ENCODE measurements at regions not wholly inside any gene's neighbourhood (a gene's known extent, or its start where the extent isn't known, plus 50 kb on each side); places are given as distances from the start of the nearest gene placed in this dataset.

DNA sequence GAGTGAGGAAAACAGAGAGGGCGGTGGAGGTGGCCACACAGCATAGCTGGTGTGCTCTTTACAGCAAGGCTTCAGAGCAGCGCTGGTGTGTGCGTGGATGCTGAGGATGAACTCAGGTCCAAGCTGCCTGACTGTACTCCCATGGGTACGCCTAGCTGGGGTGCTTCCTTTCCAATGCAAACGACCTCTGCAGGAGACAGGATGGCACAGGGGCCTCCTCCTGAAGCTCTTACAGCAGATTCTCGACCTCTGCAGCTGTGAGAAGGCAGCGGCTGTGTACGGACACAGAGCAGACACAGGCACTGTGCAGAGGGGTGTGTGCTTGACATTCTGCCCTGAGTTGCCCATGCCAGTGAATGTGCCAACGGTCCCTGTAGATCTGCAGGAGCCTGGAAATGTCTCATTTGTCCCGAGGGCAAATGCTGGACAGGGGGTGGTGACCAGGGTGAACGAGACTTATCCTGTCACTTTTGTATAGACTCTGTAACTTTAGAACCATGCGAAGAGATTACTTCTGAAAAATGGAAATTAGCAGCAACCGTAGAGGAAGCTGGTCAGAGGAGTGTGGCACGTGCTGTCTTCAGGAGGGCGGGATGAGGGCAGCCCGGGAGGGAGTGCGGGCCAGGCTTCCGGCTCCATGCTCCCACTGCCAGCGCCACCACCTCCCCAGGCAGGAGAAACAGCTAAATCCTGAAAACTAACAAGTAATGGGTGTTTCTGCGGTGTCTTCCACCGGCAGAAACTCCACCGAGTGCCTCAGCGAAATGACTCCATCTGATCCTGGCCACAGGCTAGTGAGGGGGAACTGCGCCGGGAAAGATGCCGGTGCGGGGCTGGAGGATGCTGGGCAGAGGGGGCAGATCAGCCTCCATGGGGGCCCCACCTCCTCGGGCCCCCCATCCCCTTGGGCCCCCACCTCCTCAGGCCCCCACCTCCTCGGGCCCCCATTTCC, 120.9 kb upstream of the RPS6KA2 start:
- Histone ChIP-seq H3K27ac (no peak overlapping the region), H3K36me3 (no peaks in the 10 kb centered on the region), H3K9me3 (no peaks in the 10 kb centered on the region), H3K4me1 (no peaks in the 10 kb centered on the region), H3K4me3 (no peak overlapping the region), H3K27me3 (no peaks in the 10 kb centered on the region)
- TF ChIP-seq, protein P1, sequence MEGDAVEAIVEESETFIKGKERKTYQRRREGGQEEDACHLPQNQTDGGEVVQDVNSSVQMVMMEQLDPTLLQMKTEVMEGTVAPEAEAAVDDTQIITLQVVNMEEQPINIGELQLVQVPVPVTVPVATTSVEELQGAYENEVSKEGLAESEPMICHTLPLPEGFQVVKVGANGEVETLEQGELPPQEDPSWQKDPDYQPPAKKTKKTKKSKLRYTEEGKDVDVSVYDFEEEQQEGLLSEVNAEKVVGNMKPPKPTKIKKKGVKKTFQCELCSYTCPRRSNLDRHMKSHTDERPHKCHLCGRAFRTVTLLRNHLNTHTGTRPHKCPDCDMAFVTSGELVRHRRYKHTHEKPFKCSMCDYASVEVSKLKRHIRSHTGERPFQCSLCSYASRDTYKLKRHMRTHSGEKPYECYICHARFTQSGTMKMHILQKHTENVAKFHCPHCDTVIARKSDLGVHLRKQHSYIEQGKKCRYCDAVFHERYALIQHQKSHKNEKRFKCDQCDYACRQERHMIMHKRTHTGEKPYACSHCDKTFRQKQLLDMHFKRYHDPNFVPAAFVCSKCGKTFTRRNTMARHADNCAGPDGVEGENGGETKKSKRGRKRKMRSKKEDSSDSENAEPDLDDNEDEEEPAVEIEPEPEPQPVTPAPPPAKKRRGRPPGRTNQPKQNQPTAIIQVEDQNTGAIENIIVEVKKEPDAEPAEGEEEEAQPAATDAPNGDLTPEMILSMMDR (IDR thresholded peaks at IDR 0.05): no peak
- TF ChIP-seq POLR2A (IDR thresholded peaks at IDR 0.05): no peak
- DNase-seq: no peak

DNA sequence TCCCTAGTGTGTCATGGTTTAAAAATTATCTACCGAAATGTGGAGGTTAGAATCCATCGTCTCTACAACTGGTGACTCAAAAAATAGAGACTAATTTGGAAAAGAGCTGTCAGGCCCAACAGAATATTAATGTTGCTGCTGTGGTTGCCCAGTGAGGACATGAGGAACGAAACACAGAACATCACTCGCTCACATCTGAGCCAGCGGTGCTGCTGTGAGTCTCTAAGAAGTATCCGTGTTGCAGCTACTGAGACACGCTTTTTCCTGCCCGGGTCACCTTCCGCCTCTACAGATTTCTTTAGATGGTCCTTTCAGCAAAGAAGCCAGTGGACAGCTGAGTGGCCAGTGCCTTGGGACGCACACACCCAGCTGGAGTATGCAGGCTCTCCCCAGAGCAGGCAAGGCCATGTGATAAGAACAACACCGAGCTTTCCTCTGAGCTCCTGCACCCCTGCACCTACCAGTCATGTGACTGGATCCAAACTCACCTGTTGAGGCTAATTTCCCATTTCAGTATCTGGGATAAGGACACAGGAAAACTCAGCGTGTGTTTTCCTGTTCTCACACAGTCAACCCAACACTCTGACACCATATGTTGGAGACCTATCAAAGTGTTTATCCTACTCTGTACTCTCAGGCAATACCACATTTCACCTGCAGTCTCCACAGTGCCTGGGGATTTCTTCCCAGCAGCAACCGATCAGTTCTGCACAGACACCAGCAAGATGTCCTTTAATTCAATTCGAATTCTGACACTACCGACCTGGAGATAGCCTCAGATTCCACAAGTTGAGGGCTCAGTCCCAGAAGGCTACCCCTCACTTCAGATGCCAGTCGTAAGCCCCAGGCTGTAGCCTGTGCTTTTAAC, 119.0 kb upstream of the RPS6KA2 start:
- Histone ChIP-seq H3K4me3 (no peak overlapping the region), H3K9me3 (no peaks in the 10 kb centered on the region), H3K4me1 (no peaks in the 10 kb centered on the region), H3K27me3 (no peaks in the 10 kb centered on the region), H3K36me3 (no peaks in the 10 kb centered on the region), H3K27ac (no peak overlapping the region)
- TF ChIP-seq POLR2A (IDR thresholded peaks at IDR 0.05): no peak
- TF ChIP-seq, protein P1 (IDR thresholded peaks at IDR 0.05): no peak
- no peak for DNase-seq

DNA sequence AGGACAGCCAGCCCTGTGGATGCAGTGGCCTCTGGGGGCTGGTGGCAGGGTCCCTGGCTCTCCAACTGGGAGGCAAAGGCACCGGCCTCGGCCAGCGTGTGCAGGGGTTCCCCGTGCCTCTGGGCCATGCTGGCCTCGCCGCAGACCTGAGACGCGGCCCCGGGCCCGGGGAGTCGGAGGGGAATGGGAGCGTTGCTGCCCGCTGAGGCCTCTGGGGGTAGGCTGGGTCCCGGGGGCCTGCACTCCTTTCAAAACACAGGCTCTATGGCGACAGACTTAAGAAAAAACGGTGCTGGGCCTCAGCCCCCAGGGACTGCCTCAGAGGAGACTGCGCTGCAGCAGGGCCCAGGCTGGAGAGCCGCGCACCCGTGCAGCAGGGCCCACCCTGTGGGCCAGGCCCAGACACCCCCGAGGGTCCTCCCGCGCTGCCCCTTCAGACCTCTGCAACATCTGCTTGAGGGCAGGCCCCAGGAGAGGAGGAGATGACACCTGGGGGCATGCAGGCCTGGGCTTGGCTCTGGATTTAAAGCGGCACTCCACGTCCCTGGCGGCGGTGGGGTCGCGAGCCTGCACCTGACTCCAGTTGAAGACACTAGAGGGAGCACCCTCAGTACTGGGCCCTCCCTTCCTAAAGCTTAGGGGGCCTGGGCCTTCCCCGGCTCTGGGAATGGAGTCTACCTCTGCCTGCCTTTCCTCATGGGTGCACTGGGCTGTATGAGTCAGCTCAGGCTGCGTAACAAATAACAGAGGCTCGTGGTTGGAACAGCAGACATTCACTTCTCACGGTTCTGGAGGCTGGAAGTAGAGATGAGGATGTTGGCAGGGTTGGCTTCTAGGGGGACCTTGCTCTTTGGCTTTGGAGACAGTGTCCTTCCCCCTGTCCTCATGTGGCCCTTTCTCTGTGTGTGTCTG, 117.4 kb upstream of the RPS6KA2 start:
- no peaks in the 10 kb centered on the region for H3K36me3 ChIP-seq
- no peaks in the 10 kb centered on the region for H3K9me3 ChIP-seq
- no peaks in the 10 kb centered on the region for H3K4me1 ChIP-seq
- DNase-seq: no peak
- H3K27ac ChIP-seq: no peak overlapping the region
- no peak overlapping the region for H3K4me3 ChIP-seq
- no peaks in the 10 kb centered on the region for H3K27me3 ChIP-seq
- TF ChIP-seq POLR2A (IDR thresholded peaks at IDR 0.05): no peak
- TF ChIP-seq, protein P1 (IDR thresholded peaks at IDR 0.05): no peak

DNA sequence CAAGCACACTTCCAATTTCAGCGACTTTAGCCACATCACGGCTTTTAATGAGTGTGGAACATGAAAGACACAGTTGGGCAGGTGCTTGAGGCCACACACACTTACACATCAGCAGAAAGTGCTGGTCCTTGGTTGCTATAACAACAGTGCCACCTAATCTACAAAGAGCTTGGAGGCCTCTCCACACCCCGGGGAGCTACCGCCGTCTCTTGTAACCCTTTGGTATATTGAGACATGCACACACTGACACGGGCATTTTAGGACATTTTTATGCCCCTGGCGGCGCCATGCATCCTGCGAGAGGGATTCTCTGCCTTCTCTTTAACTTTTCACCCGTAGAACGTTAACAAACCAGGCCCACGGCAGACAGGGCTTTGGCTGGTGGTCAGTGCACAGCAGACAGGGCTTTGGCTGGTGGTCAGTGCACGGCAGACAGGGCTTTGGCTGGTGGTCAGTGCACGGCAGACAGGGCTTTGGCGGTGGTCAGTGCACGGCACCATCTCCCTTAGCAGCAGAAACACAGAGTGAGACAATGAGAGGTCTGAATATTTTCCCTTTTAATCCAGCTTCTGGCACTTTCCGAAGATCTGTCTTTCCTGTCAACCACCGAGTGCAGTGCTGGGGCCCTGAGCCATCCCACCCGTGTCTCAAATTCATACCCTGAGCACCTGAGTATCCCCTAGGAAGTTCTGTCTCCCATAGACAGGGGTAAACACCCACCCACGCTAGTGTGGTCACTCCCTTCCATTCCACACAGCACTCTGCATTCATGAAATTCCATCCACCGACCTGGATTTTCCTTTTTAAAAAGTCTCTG, 116.6 kb upstream of the RPS6KA2 start:
- no peak for DNase-seq
- H3K36me3 ChIP-seq: no peaks in the 10 kb centered on the region
- no peak overlapping the region for H3K27ac ChIP-seq
- no peaks in the 10 kb centered on the region for H3K27me3 ChIP-seq
- H3K9me3 ChIP-seq: no peaks in the 10 kb centered on the region
- no peak for TF ChIP-seq POLR2A (IDR thresholded peaks at IDR 0.05)
- TF ChIP-seq, protein P1 (IDR thresholded peaks at IDR 0.05): no peak
- peaks cover 0 to 5% (median 0%) of the 10 kb centered on the region in 4 donors for H3K4me1 ChIP-seq
- H3K4me3 ChIP-seq: no peak overlapping the region
